ENCODE measurements at regions not wholly inside any gene's neighbourhood (a gene's known extent, or its start where the extent isn't known, plus 50 kb on each side); places are given as distances from the start of the nearest gene placed in this dataset.

DNA sequence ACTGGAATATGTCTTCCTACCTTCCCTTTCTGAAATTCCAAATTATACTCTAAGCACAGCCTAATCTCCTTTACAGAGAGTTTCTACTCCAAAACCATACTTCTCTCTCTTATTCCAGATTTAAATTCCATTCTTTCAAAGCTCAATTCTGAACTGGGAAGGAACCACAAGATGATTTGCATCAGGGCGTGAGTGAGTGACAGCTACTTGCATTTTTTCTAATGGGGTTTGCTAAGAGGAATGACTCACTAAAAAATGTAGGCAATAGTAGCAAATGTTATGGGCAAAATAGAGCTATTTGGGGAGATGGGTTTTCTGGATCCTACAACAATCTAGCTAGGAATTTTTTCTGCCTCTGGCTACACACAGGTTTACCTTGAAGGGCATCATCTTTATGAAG, 244.6 kb upstream of the PSMD7 start:
- TF ChIP-seq, protein P1, sequence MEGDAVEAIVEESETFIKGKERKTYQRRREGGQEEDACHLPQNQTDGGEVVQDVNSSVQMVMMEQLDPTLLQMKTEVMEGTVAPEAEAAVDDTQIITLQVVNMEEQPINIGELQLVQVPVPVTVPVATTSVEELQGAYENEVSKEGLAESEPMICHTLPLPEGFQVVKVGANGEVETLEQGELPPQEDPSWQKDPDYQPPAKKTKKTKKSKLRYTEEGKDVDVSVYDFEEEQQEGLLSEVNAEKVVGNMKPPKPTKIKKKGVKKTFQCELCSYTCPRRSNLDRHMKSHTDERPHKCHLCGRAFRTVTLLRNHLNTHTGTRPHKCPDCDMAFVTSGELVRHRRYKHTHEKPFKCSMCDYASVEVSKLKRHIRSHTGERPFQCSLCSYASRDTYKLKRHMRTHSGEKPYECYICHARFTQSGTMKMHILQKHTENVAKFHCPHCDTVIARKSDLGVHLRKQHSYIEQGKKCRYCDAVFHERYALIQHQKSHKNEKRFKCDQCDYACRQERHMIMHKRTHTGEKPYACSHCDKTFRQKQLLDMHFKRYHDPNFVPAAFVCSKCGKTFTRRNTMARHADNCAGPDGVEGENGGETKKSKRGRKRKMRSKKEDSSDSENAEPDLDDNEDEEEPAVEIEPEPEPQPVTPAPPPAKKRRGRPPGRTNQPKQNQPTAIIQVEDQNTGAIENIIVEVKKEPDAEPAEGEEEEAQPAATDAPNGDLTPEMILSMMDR (IDR thresholded peaks at IDR 0.05), result no peak
- TF ChIP-seq POLR2A (IDR thresholded peaks at IDR 0.05), result no peak
- TF ChIP-seq EP300 (IDR thresholded peaks at IDR 0.05), result no peak

All from tibial nerve (tissue), 4 donors.